ENCODE measurements at regions not wholly inside any gene's neighbourhood (a gene's known extent, or its start where the extent isn't known, plus 50 kb on each side); places are given as distances from the start of the nearest gene placed in this dataset.

DNA sequence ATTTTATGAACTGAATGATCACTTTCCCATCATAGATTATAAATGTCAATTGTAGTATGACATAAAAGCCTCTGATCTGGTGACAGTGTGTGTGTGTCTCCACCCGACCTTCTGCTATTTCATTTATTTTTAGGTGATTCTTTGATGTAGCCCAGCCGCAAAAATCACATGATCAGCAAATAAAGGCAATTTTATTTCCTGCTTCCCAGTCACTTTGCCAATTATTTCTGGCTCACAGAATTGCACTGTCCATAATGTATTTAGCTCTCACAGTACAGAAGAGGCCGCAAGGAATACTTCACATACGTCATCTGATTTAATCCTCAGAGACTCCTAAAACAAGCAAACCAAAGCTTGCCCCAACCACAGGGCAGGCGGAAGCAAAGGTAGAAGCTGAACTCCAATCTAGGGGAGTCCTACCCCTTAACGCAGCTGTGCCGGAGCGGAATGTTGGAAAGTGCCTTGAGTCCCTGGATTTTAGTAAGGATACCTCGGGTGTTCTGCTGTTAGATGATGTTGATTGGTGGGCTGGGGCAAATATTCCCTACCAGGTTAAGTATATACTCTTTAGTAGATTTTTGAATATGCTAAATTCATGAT lies 384.0 kb upstream of the IRX4 start:
- DNase-seq (ENCODE audit: low read depth, low spot score) = no peak

DNA sequence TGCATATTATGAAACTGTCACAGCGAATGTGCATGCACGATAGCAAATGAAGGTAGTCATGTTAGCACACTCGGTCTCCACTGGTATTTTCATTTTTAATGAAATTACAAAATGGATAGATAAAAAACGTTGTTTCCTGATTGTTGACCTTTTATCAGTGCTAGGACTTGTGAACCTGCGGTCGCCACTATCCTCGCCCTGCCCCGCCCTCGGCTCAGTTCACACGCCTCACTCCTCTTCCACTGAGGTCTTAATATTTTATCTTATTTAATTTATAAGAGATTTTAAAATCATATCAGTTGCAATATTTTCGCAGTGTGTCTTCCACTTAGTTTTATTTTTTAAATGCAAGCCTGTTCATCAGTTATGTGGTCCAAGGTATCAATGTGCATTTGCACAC lies 382.6 kb upstream of the IRX4 start:
- no peak for DNase-seq (ENCODE audit: low read depth, low spot score)

DNA sequence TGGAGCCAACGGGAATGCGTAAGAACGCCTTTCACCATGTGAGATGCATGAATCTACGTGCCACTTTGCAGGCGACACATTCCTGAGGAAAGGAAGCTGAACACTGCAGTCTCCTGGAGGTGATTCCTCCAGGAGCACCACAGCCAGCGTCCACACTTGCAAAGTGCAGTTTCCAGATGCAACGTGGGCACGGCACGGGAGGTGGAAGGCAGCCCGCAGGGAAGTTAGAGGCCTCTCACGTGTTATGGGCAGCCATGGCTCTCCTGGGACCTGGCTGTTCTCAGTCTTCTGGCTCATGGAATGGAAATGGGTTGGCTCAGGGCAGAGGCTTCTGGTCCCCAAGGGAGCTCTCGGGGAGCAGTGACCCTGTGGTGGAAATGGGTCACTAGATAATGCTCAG lies 381.0 kb upstream of the IRX4 start:
- no peak for DNase-seq (ENCODE audit: low read depth, low spot score)

DNA sequence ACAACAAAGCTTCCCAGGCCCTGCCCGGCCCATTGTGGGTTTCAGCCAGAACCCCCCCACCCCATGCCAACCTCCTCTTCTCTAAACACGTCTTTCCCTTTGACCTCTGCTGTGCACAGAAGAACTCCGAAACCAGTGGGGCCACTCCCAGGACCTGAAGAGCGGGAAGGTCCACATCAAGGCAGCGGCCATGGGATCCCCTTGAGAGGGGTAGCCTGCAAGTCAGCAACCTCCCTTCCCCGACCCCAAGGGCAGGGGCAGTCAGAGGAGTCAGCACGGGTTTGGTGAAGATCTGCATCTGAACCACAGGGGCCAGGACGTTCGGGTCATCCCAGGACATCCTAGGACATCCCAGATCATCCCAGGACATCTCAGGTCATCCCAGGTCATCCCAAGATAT lies 379.9 kb upstream of the IRX4 start:
- no peak for DNase-seq (ENCODE audit: low read depth, low spot score)

DNA sequence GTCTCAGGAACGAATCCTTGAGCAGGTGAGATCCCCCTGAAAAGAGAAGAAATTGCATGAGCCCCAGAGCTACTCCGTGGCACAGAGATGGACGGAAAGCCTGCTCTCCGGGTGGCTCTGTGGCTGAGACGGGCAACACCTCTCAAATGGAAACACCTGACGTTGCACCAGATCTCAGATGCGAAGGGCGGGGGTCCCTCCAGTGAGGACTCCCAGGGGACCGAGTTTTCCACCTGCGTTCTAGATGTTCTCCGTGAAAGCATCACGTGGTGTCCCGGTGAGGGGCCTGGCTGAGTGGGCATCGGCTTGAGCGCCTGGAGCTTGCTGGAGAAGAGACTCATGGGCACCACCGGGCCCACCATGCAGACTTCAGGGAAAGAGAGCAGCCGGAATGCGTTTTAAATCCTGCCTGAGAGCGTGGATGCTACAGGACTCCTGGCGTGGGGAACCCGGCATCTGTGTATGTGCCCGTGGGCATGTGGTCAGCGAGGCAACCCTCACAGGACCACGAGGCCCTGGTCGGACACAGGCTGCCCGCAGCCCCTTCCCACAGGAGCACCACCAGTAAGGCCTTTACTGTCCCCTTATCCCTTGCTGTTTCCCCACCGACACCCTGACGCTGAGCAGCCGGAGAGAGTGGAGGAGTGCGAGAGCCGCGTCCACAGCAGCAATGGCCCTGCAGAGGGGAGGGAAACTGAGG lies 378.4 kb upstream of the IRX4 start:
- DNase-seq (ENCODE audit: low read depth, low spot score) = no peak

DNA sequence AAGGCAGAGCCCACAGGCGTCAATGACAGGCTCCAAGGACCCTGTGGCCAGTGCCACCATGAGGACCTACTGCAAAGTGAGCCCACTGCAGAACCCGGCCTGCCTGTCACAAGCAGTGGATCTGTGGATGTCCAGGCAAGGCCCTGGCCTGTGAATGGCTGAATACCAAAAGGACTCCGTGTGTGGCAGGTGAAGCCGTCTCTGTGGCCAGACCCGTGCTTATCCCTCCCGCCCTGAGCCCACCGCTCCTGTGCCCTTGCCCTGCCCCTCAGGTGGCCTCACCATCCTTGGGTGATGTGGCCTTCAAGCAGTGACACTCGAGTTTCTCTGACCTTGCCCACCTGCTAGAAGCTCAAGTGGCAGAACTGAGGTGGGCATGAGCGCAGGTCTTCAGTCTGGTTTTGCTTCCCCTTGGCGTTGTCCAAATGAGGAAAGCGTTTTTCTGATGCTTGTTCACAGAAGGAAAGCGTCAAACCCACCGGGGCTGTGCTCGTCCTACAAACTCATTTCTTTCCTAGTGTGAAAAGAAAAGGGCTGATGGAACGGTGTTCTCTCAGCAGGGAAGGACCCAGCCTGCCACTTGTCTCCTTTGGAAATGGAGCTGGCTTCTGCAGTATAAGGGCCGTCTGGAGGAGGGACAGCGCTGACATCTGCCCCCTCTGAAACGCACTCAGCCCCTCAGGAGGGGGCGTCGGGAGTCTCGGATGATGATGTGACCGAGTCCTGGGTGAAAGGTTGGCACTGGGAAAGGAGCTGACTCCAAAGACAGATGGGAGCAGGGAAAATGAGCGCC lies 377.7 kb upstream of the IRX4 start:
- DNase-seq (ENCODE audit: low read depth, low spot score) = no peak

DNA sequence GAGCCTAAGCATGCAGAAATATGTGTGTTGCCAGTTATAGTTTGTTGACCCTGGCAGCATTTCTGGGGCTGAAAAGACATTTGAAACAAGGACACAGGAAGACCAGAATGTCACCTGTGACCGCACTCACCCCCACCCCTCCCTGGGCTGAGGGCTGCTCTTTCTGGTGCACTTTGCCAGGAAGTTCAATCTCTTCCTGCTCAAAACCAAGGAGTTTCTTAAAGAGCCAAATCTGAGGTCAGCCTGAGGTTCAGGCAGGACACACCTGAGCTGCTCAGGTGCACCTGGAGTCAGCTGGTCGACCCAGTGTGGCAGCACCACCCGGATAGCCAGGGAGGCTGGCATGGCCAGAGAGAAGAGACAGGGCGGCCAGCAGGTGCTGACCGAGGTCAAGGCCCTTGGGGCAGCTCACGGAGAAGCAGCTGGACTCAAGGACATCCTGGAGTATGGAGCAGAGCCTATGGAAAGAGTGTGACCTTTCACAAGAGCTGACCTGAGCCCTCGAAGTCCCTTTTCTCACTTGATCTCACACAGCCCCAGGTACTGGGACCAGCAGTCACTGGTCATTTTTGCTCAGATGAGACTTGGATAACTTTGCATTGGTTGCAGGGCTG lies 376.9 kb upstream of the IRX4 start:
- no peak for DNase-seq (ENCODE audit: low read depth, low spot score)

DNA sequence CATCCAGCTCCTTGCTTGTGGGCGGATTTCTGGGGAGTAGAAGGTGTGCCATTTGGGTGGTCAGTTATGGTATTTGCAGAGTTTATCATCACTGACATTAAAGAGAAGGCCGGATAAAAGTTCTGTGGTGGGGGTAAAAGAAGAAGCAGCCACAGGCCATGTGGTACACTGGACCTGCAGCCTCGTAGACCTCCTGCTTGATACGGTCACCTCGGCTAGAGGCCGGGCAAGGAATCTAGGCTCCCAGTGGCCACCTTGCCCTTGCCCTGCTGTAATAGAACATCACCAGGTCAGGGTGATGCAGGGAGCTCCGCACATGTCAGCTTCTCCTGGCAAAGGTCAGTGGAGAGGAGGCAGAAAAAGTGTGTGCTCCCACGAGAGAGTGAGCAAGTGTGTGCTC lies 376.1 kb upstream of the IRX4 start:
- no peak for DNase-seq (ENCODE audit: low read depth, low spot score)

DNA sequence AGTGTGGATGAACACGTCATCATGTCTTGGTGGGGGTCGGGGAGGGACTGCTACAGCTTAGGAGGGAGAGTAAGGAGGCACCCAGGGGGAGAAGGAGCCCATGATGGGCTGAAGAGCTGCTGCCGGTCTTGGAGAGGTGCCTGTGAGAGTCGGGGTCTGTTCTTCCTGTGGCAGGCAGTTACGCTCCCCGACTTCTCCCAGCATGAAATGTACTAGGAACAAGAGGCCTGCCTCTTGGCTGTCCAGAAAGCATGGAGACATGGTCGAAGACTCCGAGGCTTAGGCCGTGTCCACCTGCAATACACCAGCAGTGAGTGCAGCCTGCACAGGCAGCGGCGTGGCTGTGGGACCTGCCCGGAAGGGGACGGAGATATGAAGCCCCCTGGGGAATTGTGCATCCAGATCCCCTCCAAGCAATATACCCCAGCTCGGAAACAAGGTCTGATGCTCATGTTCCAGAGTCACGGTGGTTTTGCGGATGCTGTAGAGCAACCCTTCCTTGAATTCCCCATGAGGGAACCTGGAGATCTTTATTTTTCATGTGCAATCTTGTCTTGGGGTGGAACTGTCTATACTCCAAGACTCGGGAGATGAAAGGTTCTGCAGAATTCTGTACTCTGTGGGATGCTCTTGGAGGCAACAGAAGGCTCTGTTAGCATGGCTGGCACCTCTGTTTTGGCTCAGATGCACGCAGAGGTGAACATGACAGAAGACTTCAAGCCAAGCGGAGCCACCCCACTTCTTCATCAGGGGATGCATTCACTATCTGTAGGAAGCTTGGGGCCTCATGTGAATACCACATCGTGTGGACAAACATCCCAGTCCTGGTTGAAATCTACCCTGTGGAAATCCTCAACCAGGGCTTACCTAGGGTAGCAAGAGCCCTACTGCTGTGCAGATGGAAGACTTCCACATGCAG lies 374.9 kb upstream of the IRX4 start:
- no peak for DNase-seq (ENCODE audit: low read depth, low spot score)

DNA sequence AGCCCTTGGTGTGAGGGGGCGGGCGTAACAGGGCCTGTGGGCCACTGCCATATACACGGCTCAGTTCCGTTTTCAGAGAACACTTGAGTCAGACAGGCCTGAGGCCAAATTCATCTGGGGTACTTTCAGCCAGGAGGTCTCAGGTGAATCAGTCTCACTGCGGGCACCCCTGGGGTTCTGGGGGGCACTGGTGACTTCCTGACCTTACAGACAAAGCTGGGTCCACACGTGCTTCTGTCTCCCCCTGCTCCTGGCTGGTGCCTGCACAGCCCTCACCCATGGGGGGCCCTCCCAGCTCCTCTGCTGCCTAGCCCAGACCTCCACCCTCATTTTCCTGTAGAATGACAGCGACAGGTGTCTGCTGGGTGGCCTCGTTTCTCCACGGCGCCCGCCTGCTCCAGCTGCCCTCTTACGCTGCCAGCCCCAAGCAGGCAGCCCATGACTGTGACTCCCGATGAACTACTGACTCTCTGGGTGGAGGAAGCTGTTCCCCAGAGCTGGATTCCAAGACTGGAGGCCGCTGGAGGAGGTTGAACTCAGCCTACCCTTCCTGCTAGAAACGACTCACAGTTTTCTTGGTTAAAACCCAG lies 374.1 kb upstream of the IRX4 start:
- DNase-seq (ENCODE audit: low read depth, low spot score) = no peak

DNA sequence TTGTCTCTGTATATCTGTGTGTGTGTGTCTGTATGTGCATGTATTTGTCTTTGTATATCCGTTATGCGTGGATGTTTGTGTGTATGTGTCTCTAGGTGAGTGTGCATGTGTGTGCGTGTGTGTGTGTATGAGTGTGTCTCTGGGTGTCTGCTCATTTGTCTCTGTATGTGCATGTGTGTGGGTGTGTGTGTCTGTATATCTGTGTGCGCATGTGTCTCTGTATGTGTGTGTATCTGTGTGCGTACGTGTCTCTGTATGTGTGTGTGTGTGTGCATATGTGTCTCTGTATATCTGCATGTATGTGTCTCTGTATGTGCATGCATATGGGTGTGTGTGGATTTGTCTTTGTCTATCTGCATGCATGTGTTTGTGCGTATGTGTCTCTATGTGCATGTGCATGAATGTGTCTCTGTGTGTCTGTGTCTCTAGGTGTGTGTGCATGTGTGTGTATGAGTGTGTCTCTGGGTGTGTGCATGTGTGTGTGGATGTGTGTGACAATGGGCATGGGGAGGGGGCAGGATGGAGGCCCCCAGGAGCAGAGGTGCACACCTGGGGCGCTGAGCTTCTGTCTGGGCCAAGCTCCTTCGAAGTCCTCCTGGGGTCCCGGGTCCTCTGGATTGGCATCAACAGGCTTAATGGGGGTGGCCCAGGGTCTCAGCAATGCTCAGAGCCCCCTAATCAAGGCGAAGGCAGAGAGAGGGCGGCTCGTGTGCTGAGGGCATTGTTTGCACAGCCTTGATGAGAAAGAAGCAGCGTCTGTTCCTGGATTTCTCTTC lies 373.4 kb upstream of the IRX4 start:
- DNase-seq (ENCODE audit: low read depth, low spot score) = no peak

DNA sequence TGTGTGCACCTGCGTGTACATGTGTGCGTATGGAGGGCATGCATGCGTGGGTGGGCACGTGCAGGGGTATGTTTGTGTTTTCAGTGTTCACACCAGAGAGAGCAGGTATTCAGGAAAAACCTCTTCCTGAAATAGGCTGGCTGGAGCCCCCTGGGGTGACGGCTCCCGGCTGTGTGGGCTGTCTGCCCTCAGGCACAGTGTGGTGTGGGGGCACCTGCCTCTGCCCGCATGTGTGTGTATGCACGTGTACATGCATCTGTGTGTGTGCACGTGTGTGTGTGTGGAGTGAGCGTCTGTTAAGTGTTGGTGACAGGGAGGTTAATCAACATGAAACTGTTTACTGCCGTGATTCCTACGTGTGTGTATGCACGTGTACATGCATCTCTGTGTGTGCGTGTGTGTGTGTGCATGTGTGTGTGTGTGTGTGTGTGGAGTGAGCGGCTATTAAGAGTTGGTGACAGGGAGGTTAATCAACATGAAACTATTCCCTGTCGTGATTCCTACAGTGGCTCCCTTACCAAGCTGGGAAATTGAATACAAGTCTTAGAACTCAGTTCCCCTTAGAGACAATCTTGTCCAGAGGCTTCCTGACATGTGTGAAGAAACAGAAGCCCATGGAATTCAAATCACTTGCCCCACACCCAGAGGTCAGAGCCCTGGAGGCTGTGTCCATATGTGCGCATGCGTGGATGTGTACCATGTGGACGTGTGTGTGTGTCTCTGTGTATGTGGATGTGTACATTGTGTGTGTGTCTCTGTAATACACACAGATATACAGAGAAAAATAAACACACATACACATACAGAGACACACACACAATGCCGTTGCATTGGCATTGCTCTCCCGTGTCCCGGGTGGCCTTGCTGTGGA lies 372.4 kb upstream of the IRX4 start:
- DNase-seq (ENCODE audit: low read depth, low spot score) = no peak

DNA sequence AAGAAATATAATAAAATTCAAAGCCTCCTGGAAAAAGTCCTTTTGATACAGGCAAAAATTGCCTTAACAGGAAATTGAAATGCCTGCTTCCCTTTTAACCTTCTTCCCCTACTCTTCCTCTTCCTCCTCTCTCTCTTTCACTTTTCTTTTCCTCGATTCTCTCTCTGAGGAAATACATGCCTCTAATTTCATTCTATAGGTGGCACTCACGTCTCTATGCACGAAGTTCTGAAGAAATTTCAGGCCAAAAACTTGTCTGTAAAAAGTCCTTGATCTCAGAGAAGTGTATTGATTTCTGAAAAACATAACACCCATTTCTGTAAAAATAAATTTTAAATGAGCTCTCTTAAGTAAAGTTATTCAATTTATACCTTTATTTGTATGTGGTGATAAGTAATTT lies 371.7 kb upstream of the IRX4 start:
- no peak for DNase-seq (ENCODE audit: low read depth, low spot score)

DNA sequence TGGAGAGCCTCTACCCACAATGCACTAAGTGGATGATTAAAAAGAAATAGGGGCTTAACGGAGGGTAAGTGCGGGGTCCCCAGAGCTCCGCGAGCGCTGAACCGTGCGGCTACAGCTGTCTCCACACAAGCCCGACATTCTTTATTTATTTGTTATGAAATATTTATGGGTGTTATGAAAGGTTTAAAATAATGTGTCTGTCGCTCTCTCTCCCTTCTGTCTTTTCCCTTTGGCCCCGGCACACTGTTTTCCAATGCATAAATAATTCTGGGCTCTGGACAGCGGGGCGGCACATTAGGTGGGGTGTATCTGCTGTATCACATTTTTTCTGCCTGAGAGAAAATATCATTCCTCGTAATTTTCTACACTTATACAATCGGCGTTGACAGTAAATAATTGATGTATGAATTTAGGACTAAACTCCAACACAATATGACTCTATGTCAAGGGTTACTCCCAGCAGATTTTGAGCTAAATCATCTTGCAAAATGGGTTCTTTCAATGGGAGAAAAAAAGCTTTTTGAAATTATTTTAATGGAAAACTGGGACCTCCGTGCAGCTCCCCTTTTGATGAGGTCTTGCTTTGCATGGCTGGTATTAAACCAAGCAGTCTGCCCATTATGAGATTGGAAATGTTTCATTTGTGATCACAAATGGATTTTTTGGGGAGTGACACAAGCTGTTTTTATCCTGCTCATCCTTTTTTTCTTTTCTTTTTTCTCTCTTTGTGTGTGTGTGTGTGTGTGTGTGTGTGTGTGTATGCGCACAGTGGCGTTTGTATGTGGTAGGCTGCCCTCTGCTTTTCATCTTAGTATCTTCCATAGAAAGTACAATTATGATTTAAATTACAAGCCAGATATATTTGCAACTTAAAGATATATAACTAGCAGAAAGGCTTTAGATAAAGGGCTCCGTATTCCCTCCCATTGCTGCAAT lies 370.6 kb upstream of the IRX4 start:
- DNase-seq (ENCODE audit: low read depth, low spot score) = no peak

DNA sequence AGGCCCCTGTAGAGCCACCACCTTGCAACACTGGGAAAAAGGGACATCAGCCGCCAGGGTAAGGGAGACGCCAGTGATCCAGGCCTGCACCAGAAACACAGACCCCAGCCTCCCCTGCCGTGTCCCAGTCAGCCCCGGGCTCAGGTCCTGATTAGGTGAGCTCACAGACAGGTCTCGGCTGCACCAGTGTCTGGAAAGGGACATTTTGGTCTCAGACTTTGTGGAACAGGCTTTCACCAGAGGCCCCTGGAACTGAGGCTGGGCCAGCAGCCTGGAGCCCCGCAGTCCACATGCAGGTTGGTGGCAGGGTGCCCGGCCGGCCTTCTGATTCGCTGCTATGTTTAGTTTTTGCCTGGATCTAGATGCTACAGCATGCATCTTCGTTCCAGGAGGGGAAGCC lies 369.0 kb upstream of the IRX4 start:
- no peak for DNase-seq (ENCODE audit: low read depth, low spot score)

DNA sequence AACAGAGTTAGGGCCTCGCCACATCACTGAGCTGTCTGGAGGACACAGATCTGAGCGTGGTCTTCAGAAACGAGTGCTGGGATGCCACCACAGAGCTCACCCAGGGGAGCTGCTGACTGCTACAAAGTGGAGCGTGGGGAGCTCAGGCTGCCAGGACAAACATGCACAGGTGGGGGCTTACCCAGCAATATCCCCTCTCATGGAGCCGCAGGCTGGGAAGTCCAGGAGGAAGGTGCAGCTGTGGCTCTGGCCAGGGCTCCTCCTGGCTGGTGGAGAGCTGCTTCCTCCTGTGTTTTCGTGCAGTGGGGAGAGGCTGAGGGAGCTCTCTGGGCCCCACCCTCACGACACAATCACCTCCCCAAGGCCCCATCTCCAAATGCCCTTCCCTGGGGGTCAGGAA lies 368.6 kb upstream of the IRX4 start:
- DNase-seq (ENCODE audit: low read depth, low spot score) = no peak

DNA sequence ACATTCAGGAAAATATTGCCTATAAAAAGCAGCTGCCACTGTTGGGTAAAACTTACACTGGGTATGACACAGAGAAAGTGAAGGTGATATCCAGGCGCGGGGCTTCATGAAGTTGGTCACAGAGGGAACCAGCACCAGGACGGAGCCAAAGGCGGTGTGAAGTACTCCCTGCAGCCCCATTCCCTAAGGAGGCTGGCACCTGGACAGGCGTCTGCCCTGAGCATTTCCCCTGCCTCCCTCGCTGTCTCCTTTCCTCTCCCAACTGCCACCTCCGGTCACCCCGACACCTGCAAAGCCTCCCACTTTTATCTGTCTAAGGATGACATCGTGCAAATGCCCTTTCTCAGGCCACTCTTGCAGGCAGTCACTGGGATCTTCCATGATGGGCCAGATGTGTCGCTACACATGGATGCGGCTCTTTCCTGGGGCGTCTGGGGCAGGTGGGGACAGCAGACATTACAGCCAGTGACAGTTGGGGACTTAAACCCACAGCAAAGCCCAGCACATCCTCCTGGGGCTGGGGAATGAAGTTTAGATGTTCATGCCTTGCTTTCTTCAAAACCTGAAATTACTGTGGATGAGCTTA lies 367.7 kb upstream of the IRX4 start:
- no peak for DNase-seq (ENCODE audit: low read depth, low spot score)

DNA sequence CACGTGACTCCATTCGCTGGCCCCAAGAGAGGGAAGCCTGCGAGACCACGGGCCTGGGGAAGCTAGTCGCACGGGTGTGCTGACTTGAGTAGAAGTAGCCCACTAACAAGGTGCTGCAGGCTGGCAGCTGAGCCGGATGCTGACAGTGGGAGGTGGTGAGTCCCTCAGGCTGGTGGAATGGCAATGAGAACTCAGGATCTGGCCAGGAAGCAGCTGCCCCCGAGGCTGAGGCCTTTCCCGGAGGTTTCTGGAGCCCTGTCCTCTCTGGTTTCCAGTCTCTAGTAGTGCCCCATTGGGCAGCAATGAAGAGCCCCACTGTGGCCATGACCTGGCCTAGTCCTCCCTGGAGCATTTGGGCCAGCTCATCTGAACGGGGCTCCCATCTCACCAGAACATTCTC lies 366.7 kb upstream of the IRX4 start:
- no peak for DNase-seq (ENCODE audit: low read depth, low spot score)
